ENCODE measurements at regions not wholly inside any gene's neighbourhood (a gene's known extent, or its start where the extent isn't known, plus 50 kb on each side); places are given as distances from the start of the nearest gene placed in this dataset.

DNA sequence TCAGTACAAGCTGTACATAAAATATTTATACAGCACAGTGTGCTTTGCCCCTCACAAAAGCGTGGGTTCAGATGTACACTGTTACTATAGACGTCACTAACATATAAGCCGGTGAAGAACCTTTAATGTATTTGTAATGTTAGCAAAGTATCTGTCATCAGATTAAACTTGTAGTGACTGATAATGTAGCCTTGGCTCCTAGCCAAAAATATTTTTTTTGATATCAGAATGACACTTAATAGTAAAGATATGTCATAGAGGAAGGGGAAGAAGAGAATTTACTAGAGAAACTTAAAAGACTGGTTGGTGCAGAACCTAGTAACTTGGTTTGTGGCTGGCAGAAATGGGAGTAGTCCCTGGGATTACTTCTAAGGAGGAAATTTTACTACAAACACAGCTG is 258.7 kb upstream of the DMRT1 start:
- no peak overlapping the region for H3K4me2 ChIP-seq
- H3K79me2 ChIP-seq (ENCODE audit: insufficient read depth, low read depth): no peaks in the 10 kb centered on the region
- no peaks in the 10 kb centered on the region for H3K36me3 ChIP-seq (ENCODE audit: insufficient read depth)
- H3K27ac ChIP-seq: no peak overlapping the region
- no peak overlapping the region for H3K4me3 ChIP-seq (IDR thresholded peaks at IDR 0.05; ENCODE audit: insufficient read depth, low read depth, low read length)
- H4K20me1 ChIP-seq (ENCODE audit: insufficient read depth): no peaks in the 10 kb centered on the region
- TF ChIP-seq CTCF (conservative IDR thresholded peaks at IDR 0.05; ENCODE audit: low read depth, low read length): no peak
- H3K9ac ChIP-seq: no peak overlapping the region
- H3K27me3 ChIP-seq (ENCODE audit: insufficient read depth, low read depth): no peaks in the 10 kb centered on the region
- no peaks in the 10 kb centered on the region for H3K4me1 ChIP-seq (ENCODE audit: low read depth, poor library complexity, severe bottlenecking)
- no peak overlapping the region for H2AFZ ChIP-seq (ENCODE audit: low read depth)

DNA sequence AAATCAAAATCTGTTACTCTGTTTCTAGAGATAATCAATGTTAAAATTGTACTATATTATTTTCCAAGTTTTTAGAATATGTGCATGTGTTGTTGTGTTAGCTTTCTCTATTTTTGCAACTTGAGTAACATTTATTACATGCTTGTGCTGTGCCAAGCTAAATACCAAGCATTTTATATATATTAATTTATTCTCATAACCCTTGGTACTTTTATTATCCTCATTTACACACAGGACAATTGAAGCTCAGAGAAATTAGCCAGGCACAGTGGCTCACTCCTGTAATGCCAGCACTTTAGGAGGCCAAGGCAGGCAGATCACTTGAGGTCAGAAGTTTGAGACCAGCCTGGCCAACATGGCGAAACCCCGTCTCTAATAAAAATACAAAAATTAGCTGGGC is 254.0 kb upstream of the DMRT1 start:
- H3K36me3 ChIP-seq (ENCODE audit: insufficient read depth): no peaks in the 10 kb centered on the region
- H3K27me3 ChIP-seq (ENCODE audit: insufficient read depth, low read depth): no peaks in the 10 kb centered on the region
- H3K27ac ChIP-seq: no peak overlapping the region
- no peak for TF ChIP-seq CTCF (conservative IDR thresholded peaks at IDR 0.05; ENCODE audit: low read depth, low read length)
- no peak overlapping the region for H2AFZ ChIP-seq (ENCODE audit: low read depth)
- no peaks in the 10 kb centered on the region for H3K79me2 ChIP-seq (ENCODE audit: insufficient read depth, low read depth)
- no peaks in the 10 kb centered on the region for H3K4me1 ChIP-seq (ENCODE audit: low read depth, poor library complexity, severe bottlenecking)
- H4K20me1 ChIP-seq (ENCODE audit: insufficient read depth): no peaks in the 10 kb centered on the region
- H3K9ac ChIP-seq: no peak overlapping the region
- no peak overlapping the region for H3K4me2 ChIP-seq
- no peak overlapping the region for H3K4me3 ChIP-seq (IDR thresholded peaks at IDR 0.05; ENCODE audit: insufficient read depth, low read depth, low read length)

DNA sequence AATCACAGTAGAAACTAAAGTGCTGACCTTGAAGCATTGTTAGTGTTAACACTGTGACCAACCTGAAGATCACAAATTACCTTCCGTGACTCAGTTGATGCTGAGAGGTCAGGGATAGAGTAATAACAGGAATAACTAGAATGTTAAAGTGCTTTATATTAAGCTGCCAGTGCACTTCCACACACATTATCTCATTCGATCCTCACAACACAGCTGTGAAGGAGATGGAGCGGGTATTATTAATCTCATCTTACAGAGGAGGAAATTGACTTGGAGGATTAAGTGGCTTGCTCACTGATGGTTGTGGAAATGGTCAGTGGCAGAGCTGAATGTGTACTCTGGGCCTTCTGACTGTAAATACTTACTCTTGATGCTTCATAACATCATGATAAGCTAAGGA is 252.5 kb upstream of the DMRT1 start:
- TF ChIP-seq CTCF (conservative IDR thresholded peaks at IDR 0.05; ENCODE audit: low read depth, low read length): no peak
- Histone ChIP-seq H3K27me3 (ENCODE audit: insufficient read depth, low read depth) (no peaks in the 10 kb centered on the region), H3K36me3 (ENCODE audit: insufficient read depth) (no peaks in the 10 kb centered on the region), H4K20me1 (ENCODE audit: insufficient read depth) (no peaks in the 10 kb centered on the region), H2AFZ (ENCODE audit: low read depth) (no peak overlapping the region), H3K79me2 (ENCODE audit: insufficient read depth, low read depth) (no peaks in the 10 kb centered on the region), H3K4me3 (IDR thresholded peaks at IDR 0.05; ENCODE audit: insufficient read depth, low read depth, low read length) (no peak overlapping the region), H3K27ac (no peak overlapping the region), H3K9ac (no peak overlapping the region), H3K4me2 (no peak overlapping the region), H3K4me1 (ENCODE audit: low read depth, poor library complexity, severe bottlenecking) (no peaks in the 10 kb centered on the region)

DNA sequence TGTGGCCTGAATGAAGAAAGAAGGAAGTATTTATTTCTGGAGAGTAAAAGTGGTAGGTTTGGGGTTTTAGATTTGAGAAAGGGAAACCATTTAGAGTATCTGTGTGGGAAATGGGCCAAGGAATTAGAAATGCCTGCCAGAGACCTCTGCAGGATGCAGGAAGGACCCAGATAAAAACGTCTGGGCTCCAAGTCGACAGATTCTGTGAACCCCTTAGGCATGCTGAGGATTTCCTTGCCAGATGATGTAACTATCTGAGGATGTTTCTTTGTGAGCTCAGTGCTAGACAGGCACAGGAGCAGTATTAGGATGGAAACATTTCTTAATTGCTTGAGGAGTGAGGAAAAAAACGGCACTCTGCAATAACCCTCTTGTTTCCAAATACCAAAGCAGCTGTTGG is 251.8 kb upstream of the DMRT1 start:
- no peak for TF ChIP-seq CTCF (conservative IDR thresholded peaks at IDR 0.05; ENCODE audit: low read depth, low read length)
- Histone ChIP-seq H3K9ac (no peak overlapping the region), H3K79me2 (ENCODE audit: insufficient read depth, low read depth) (no peaks in the 10 kb centered on the region), H3K4me3 (IDR thresholded peaks at IDR 0.05; ENCODE audit: insufficient read depth, low read depth, low read length) (no peak overlapping the region), H3K36me3 (ENCODE audit: insufficient read depth) (no peaks in the 10 kb centered on the region), H3K4me2 (no peak overlapping the region), H2AFZ (ENCODE audit: low read depth) (no peak overlapping the region), H4K20me1 (ENCODE audit: insufficient read depth) (no peaks in the 10 kb centered on the region), H3K27ac (no peak overlapping the region), H3K4me1 (ENCODE audit: low read depth, poor library complexity, severe bottlenecking) (no peaks in the 10 kb centered on the region), H3K27me3 (ENCODE audit: insufficient read depth, low read depth) (no peaks in the 10 kb centered on the region)

DNA sequence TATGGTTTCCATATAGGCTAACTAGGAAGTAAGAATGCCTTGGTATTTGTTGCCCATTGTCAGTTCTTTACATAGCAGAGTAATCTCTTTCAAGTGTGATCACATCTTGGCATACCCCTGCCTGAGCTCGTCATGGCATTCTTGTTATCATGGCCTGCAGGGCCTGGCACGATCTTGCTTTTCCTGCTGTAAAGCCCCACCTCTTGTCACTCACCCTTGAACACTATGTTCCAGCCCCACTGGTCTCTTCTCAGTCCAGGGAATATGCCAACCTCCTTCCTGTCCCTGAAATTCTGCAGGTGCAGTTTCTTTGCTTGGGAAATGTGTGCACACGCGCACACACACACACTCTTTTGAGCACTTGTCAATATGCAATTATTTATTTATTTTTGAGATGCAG is 250.2 kb upstream of the DMRT1 start:
- no peaks in the 10 kb centered on the region for H4K20me1 ChIP-seq (ENCODE audit: insufficient read depth)
- no peaks in the 10 kb centered on the region for H3K36me3 ChIP-seq (ENCODE audit: insufficient read depth)
- TF ChIP-seq CTCF (conservative IDR thresholded peaks at IDR 0.05; ENCODE audit: low read depth, low read length): no peak
- H3K27ac ChIP-seq: no peak overlapping the region
- H3K4me3 ChIP-seq (IDR thresholded peaks at IDR 0.05; ENCODE audit: insufficient read depth, low read depth, low read length): no peak overlapping the region
- no peaks in the 10 kb centered on the region for H3K79me2 ChIP-seq (ENCODE audit: insufficient read depth, low read depth)
- H3K4me2 ChIP-seq: no peak overlapping the region
- H3K27me3 ChIP-seq (ENCODE audit: insufficient read depth, low read depth): no peaks in the 10 kb centered on the region
- H3K9ac ChIP-seq: no peak overlapping the region
- H3K4me1 ChIP-seq (ENCODE audit: low read depth, poor library complexity, severe bottlenecking): no peaks in the 10 kb centered on the region
- H2AFZ ChIP-seq (ENCODE audit: low read depth): no peak overlapping the region

Data from KMS-11 (cell line).